Activated T-cell treated with anti-CD3 and anti-CD28 coated beads, Interleukin-2, amount 50 U/mL, for 4 hours (primary cell): ENCODE measurements at regions not wholly inside any gene's neighbourhood (a gene's known extent, or its start where the extent isn't known, plus 50 kb on each side); places are given as distances from the start of the nearest gene placed in this dataset.
"Not testable (repeated sequence)": the region's sequence is repeated elsewhere in the genome, so short reads cannot be mapped to it uniquely, and the experiment has no call there.

ENCODE experiments used
- ATAC-seq, 2 donors: fragments of 200-7000 bp; cut with Tn5 transposase; one replicate each; pipeline ENCODE4 v1.10.0; 2021
- DNase-seq: peaks from one replicate; pipeline ENCODE4 v3.0.0-alpha.2; 2020
- H3K27me3 Mint-ChIP-seq: one replicate; pipeline ENCODE4 v1.8.0; 2021; ENCODE audit warnings: low read depth, mixed read lengths
- H3K36me3 Mint-ChIP-seq: one replicate; pipeline ENCODE4 v1.8.0; 2022; ENCODE audit warnings: mixed read lengths; ENCODE audit not compliant: insufficient read depth
- H3K4me1 Mint-ChIP-seq: one replicate; pipeline ENCODE4 v1.8.0; 2021; ENCODE audit warnings: low read depth, mixed read lengths
- H3K4me3 Mint-ChIP-seq: one replicate; pipeline ENCODE4 v1.8.0; 2021; ENCODE audit warnings: mild to moderate bottlenecking, moderate library complexity, mixed read lengths
- H3K9me3 Mint-ChIP-seq: one replicate; pipeline ENCODE4 v1.8.0; 2021; ENCODE audit warnings: mixed read lengths

- Mint-ChIP-seq H3K4me3 (no peak overlapping the region), H3K36me3 (no peaks in the 10 kb centered on the region), H3K4me1 (no peaks in the 10 kb centered on the region), H3K9me3 (no peaks in the 10 kb centered on the region), H3K27me3 (peaks cover 3% of the 10 kb centered on the region)
- DNase-seq = no peak
- ATAC-seq = no peak
Measured at GRCh38 chr18:57969824-57970223, 74.2 kb upstream of the NEDD4L start.

GRCh38 chr18:57965246-57965645 lies 78.8 kb upstream of the NEDD4L start:
- no peak overlapping the region for H3K4me3 Mint-ChIP-seq
- DNase-seq = no peak
- H3K27me3 Mint-ChIP-seq = peaks cover 3% of the 10 kb centered on the region
- H3K36me3 Mint-ChIP-seq = no peaks in the 10 kb centered on the region
- no peaks in the 10 kb centered on the region for H3K9me3 Mint-ChIP-seq
- H3K4me1 Mint-ChIP-seq = no peaks in the 10 kb centered on the region
- ATAC-seq = no peak

GRCh38 chr18:57961876-57962505 lies 82.0 kb upstream of the NEDD4L start:
- H3K9me3 Mint-ChIP-seq = no peaks in the 10 kb centered on the region
- no peak for ATAC-seq
- no peak for DNase-seq
- H3K36me3 Mint-ChIP-seq = no peaks in the 10 kb centered on the region
- no peaks in the 10 kb centered on the region for H3K4me1 Mint-ChIP-seq
- H3K27me3 Mint-ChIP-seq = peaks cover 14% of the 10 kb centered on the region
- no peak overlapping the region for H3K4me3 Mint-ChIP-seq

- ATAC-seq = no peak
- H3K4me1 Mint-ChIP-seq = no peaks in the 10 kb centered on the region
- H3K27me3 Mint-ChIP-seq = peaks cover 14% of the 10 kb centered on the region
- DNase-seq = no peak
- no peaks in the 10 kb centered on the region for H3K36me3 Mint-ChIP-seq
- H3K9me3 Mint-ChIP-seq = no peaks in the 10 kb centered on the region
- H3K4me3 Mint-ChIP-seq = no peak overlapping the region
Measured at GRCh38 chr18:57961411-57961810, 82.6 kb upstream of the NEDD4L start.

GRCh38 chr18:57959278-57959677 lies 84.7 kb upstream of the NEDD4L start:
- H3K27me3 Mint-ChIP-seq = peaks cover 14% of the 10 kb centered on the region
- no peaks in the 10 kb centered on the region for H3K36me3 Mint-ChIP-seq
- no peaks in the 10 kb centered on the region for H3K4me1 Mint-ChIP-seq
- no peak for DNase-seq
- no peak for ATAC-seq
- no peaks in the 10 kb centered on the region for H3K9me3 Mint-ChIP-seq
- H3K4me3 Mint-ChIP-seq = no peak overlapping the region

GRCh38 chr18:57957210-57957609 lies 86.8 kb upstream of the NEDD4L start:
- DNase-seq (no peak), ATAC-seq (no peak)
- Mint-ChIP-seq H3K9me3 (no peaks in the 10 kb centered on the region), H3K4me1 (no peaks in the 10 kb centered on the region), H3K27me3 (peaks cover 14% of the 10 kb centered on the region), H3K36me3 (no peaks in the 10 kb centered on the region), H3K4me3 (no peak overlapping the region)

- DNase-seq (no peak), ATAC-seq (no peak)
- H3K4me3 Mint-ChIP-seq = no peak overlapping the region
- H3K36me3 Mint-ChIP-seq = no peaks in the 10 kb centered on the region
- H3K9me3 Mint-ChIP-seq = no peaks in the 10 kb centered on the region
- H3K4me1 Mint-ChIP-seq = no peaks in the 10 kb centered on the region
- peaks cover 14% of the 10 kb centered on the region for H3K27me3 Mint-ChIP-seq
Measured at GRCh38 chr18:57956491-57956890, 87.5 kb upstream of the NEDD4L start.

GRCh38 chr18:57954935-57955334 lies 89.1 kb upstream of the NEDD4L start:
- ATAC-seq (no peak), DNase-seq (no peak)
- Mint-ChIP-seq H3K27me3 (peaks cover 8% of the 10 kb centered on the region), H3K36me3 (no peaks in the 10 kb centered on the region), H3K9me3 (no peaks in the 10 kb centered on the region), H3K4me1 (no peaks in the 10 kb centered on the region), H3K4me3 (no peak overlapping the region)

GRCh38 chr18:57953883-57954282 lies 90.1 kb upstream of the NEDD4L start:
- H3K36me3 Mint-ChIP-seq = no peaks in the 10 kb centered on the region
- DNase-seq (no peak), ATAC-seq (no peak)
- H3K27me3 Mint-ChIP-seq = peaks cover 3% of the 10 kb centered on the region
- H3K9me3 Mint-ChIP-seq = no peaks in the 10 kb centered on the region
- H3K4me1 Mint-ChIP-seq = no peaks in the 10 kb centered on the region
- H3K4me3 Mint-ChIP-seq = no peak overlapping the region

GRCh38 chr18:57951999-57952774 lies 91.8 kb upstream of the NEDD4L start:
- Mint-ChIP-seq H3K27me3 (no peaks in the 10 kb centered on the region), H3K4me3 (no peak overlapping the region), H3K36me3 (no peaks in the 10 kb centered on the region), H3K9me3 (no peaks in the 10 kb centered on the region), H3K4me1 (no peaks in the 10 kb centered on the region)
- DNase-seq (no peak), ATAC-seq (no peak)

GRCh38 chr18:57951117-57951796 lies 92.8 kb upstream of the NEDD4L start:
- Mint-ChIP-seq H3K36me3 (no peaks in the 10 kb centered on the region), H3K9me3 (no peaks in the 10 kb centered on the region), H3K27me3 (no peaks in the 10 kb centered on the region), H3K4me1 (no peaks in the 10 kb centered on the region), H3K4me3 (no peak overlapping the region)
- ATAC-seq = no peak
- no peak for DNase-seq

- H3K4me3 Mint-ChIP-seq = no peak overlapping the region
- H3K9me3 Mint-ChIP-seq = no peaks in the 10 kb centered on the region
- H3K36me3 Mint-ChIP-seq = no peaks in the 10 kb centered on the region
- DNase-seq (no peak), ATAC-seq (no peak)
- H3K27me3 Mint-ChIP-seq = no peaks in the 10 kb centered on the region
- H3K4me1 Mint-ChIP-seq = no peaks in the 10 kb centered on the region
Measured at GRCh38 chr18:57950542-57950941, 93.5 kb upstream of the NEDD4L start.

- H3K36me3 Mint-ChIP-seq, ATAC-seq, H3K4me1 Mint-ChIP-seq, H3K4me3 Mint-ChIP-seq, H3K9me3 Mint-ChIP-seq, DNase-seq, H3K27me3 Mint-ChIP-seq: not testable (repeated sequence)
Measured at GRCh38 chr18:57949335-57949734, 94.7 kb upstream of the NEDD4L start.

GRCh38 chr18:57947117-57947516 lies 96.9 kb upstream of the NEDD4L start:
- no peaks in the 10 kb centered on the region for H3K36me3 Mint-ChIP-seq
- peaks cover 6% of the 10 kb centered on the region for H3K27me3 Mint-ChIP-seq
- H3K4me3 Mint-ChIP-seq = no peak overlapping the region
- no peaks in the 10 kb centered on the region for H3K9me3 Mint-ChIP-seq
- DNase-seq = no peak
- no peak for ATAC-seq
- no peaks in the 10 kb centered on the region for H3K4me1 Mint-ChIP-seq

GRCh38 chr18:57943723-57944122 lies 100.3 kb upstream of the NEDD4L start:
- Mint-ChIP-seq H3K9me3 (no peaks in the 10 kb centered on the region), H3K36me3 (no peaks in the 10 kb centered on the region), H3K4me1 (no peaks in the 10 kb centered on the region)

More at GRCh38 chr18:57943723-57944122, 100.3 kb upstream of the NEDD4L start:
- ATAC-seq (no peak), DNase-seq (no peak)
- Mint-ChIP-seq H3K27me3 (peaks cover 20% of the 10 kb centered on the region), H3K4me3 (no peak overlapping the region)
